ENCODE measurements at regions not wholly inside any gene's neighbourhood (a gene's known extent, or its start where the extent isn't known, plus 50 kb on each side); places are given as distances from the start of the nearest gene placed in this dataset.

GRCh38 chr1:239958063-239958462 lies 133.6 kb upstream of the FMN2 start:
- TF ChIP-seq CTCF (IDR thresholded peaks at IDR 0.05) (no peak), POLR2A (IDR thresholded peaks at IDR 0.05) (no peak)

Data from stomach (tissue), 4 donors.